Epithelial cell of proximal tubule (primary cell): ENCODE measurements at regions not wholly inside any gene's neighbourhood (a gene's known extent, or its start where the extent isn't known, plus 50 kb on each side); places are given as distances from the start of the nearest gene placed in this dataset.

Experiments used
- DNase-seq: peaks from one replicate; pipeline ENCODE4 v3.0.0-alpha.2; 2011; ENCODE audit warnings: low read depth
- H3K4me3 ChIP-seq: 2 replicates; pipeline ENCODE4 v1.5.1; 2011; ENCODE audit warnings: low read depth, mild to moderate bottlenecking, low read length
- CTCF ChIP-seq: conservative IDR thresholded peaks from 2 replicates; pipeline ENCODE4 v1.5.1; 2012; ENCODE audit warnings: low read depth, mild to moderate bottlenecking, low read length

- DNase-seq, result no peak
- no peak for TF ChIP-seq CTCF
- no peak overlapping the region for H3K4me3 ChIP-seq
These were observed 887.3 kb upstream of the DIAPH2 start for GRCh38 chrX:95797344-95797743.

GRCh38 chrX:95823796-95824195, 860.8 kb upstream of the DIAPH2 start:
- H3K4me3 ChIP-seq, result no peak overlapping the region
- DNase-seq, result no peak
- no peak for TF ChIP-seq CTCF

GRCh38 chrX:95835223-95835622, 849.4 kb upstream of the DIAPH2 start:
- DNase-seq, result no peak
- no peak overlapping the region for H3K4me3 ChIP-seq
- TF ChIP-seq CTCF, result no peak

- DNase-seq, result no peak
- no peak for TF ChIP-seq CTCF
- H3K4me3 ChIP-seq, result no peak overlapping the region
These were observed 848.1 kb upstream of the DIAPH2 start for GRCh38 chrX:95836517-95836916.

- DNase-seq, result no peak
- no peak for TF ChIP-seq CTCF
- no peak overlapping the region for H3K4me3 ChIP-seq
These were observed 842.8 kb upstream of the DIAPH2 start for GRCh38 chrX:95841863-95842262.

- no peak for DNase-seq
- H3K4me3 ChIP-seq, result no peak overlapping the region
- no peak for TF ChIP-seq CTCF
These were observed 824.5 kb upstream of the DIAPH2 start for GRCh38 chrX:95860127-95860526.

- TF ChIP-seq CTCF, result no peak
- DNase-seq, result no peak
- H3K4me3 ChIP-seq, result no peak overlapping the region
These were observed 809.0 kb upstream of the DIAPH2 start for GRCh38 chrX:95875661-95876060.
